ENCODE measurements at regions not wholly inside any gene's neighbourhood (a gene's known extent, or its start where the extent isn't known, plus 50 kb on each side); places are given as distances from the start of the nearest gene placed in this dataset.

GRCh38 chr11:129259931-129260348 lies 67.8 kb upstream of the ARHGAP32 start (continued):
- peak; percentile 74 for TF ChIP-seq ZMYM2 (CRISPR knock-in tag; IDR thresholded peaks at IDR 0.05)
- TF ChIP-seq TEAD2 (CRISPR knock-in tag; IDR thresholded peaks at IDR 0.05) = no peak
- no peak for TF ChIP-seq RXRA (CRISPR knock-in tag; IDR thresholded peaks at IDR 0.05)
- no peak for TF ChIP-seq ZBTB40 (IDR thresholded peaks at IDR 0.05)
- TF ChIP-seq ZBTB40 (CRISPR knock-in tag; IDR thresholded peaks at IDR 0.05) = no peak; the same call in 1 of the 2 replicates
- peak; percentile 69; the same call in 1 of the 2 replicates for TF ChIP-seq MIER3 (CRISPR knock-in tag; IDR thresholded peaks at IDR 0.05; ENCODE audit: borderline replicate concordance)
- no peak for TF ChIP-seq ZNF598 (CRISPR knock-in tag; IDR thresholded peaks at IDR 0.05; ENCODE audit: borderline replicate concordance)
- no peak for TF ChIP-seq ZBTB2 (CRISPR knock-in tag; IDR thresholded peaks at IDR 0.05; ENCODE audit: low read depth)
- TF ChIP-seq KAT2B (IDR thresholded peaks at IDR 0.05; ENCODE audit: borderline replicate concordance, low read depth, low read length) = no peak
- TF ChIP-seq AKNA (CRISPR knock-in tag; IDR thresholded peaks at IDR 0.05; ENCODE audit: borderline replicate concordance) = no peak
- peak; percentile 48 for TF ChIP-seq FOSL2 (CRISPR knock-in tag; IDR thresholded peaks at IDR 0.05)
- no peak; the same call in 1 of the 2 replicates for TF ChIP-seq LCORL (IDR thresholded peaks at IDR 0.05)
- TF ChIP-seq LCORL (CRISPR knock-in tag; IDR thresholded peaks at IDR 0.05) = no peak
- TF ChIP-seq MTA1 (CRISPR knock-in tag; IDR thresholded peaks at IDR 0.05; ENCODE audit: borderline replicate concordance) = no peak
- TF ChIP-seq SAP130 (CRISPR knock-in tag; IDR thresholded peaks at IDR 0.05; ENCODE audit: low read depth) = peak; percentile 70
- TF ChIP-seq ZNF331 (CRISPR knock-in tag; IDR thresholded peaks at IDR 0.05) = peak; percentile 79; the same call in 1 of the 2 replicates
- TF ChIP-seq NCOA2 (CRISPR knock-in tag; IDR thresholded peaks at IDR 0.05) = peak; percentile 82

Measured in HepG2 (cell line).